Left ventricle myocardium inferior (tissue), 1 donor: ENCODE measurements at regions not wholly inside any gene's neighbourhood (a gene's known extent, or its start where the extent isn't known, plus 50 kb on each side); places are given as distances from the start of the nearest gene placed in this dataset.
"Not testable (repeated sequence)": the region's sequence is repeated elsewhere in the genome, so short reads cannot be mapped to it uniquely, and the experiment has no call there.

Experiments used
- DNase-seq: peaks from one replicate; pipeline ENCODE4 v3.0.0-alpha.2; 2020
- H3K27ac ChIP-seq: fragments of 200-600 bp; replicated peaks from 2 replicates; pipeline ENCODE4 v1.8.0; 2021
- H3K27me3 ChIP-seq: fragments of 200-600 bp; 2 replicates; pipeline ENCODE4 v1.8.0; 2021; ENCODE audit warnings: low read depth
- H3K36me3 ChIP-seq: fragments of 200-600 bp; 2 replicates; pipeline ENCODE4 v1.8.0; 2021
- H3K4me1 ChIP-seq: fragments of 200-600 bp; 2 replicates; pipeline ENCODE4 v1.8.0; 2021
- H3K4me3 ChIP-seq: fragments of 200-600 bp; 2 replicates; pipeline ENCODE4 v1.8.0; 2021; ENCODE audit warnings: mild to moderate bottlenecking, moderate library complexity
- H3K9me3 ChIP-seq: fragments of 200-600 bp; replicated peaks from 2 replicates; pipeline ENCODE4 v1.8.0; 2021
- intact Hi-C: fragments of 100-400 bp; cut with micrococcal nuclease; formaldehyde crosslinking; loops from one replicate; pipeline ENCODE4 v1.11.0; 2022
- TF ChIP-seq, protein P1 (sequence below): fragments of 200-600 bp; IDR thresholded peaks from 2 replicates; pipeline ENCODE4 v1.8.0; 2021; ENCODE audit warnings: antibody characterized with exemption, mild to moderate bottlenecking, borderline replicate concordance
- donor health status: DM: no; HTN: yes; CAD: no; lungs with severe emphysema.

DNA sequence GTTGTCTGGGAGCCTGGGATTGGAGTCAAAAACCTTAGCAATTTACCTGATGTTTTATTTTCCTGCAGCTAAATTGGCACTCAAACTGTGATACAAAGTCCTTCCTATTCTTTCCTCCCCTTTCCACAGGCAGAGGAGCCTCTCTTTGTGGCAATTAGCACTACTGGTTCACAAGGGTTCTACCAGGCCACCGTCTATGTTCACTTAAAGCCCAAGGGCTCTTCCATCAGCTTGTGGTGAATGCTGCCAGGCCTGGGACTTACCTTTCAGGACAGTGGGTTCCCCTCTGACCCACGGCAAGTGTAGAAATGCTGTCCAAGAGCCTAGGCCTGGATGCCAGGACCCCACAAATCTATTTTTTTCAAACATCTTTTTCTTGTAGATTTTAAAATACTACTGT, 251.9 kb upstream of the B3GALT2 start:
- H3K4me1 ChIP-seq = peaks cover 2% of the 10 kb centered on the region
- no peaks in the 10 kb centered on the region for H3K27me3 ChIP-seq
- no peak overlapping the region for H3K4me3 ChIP-seq
- TF ChIP-seq, protein P1, sequence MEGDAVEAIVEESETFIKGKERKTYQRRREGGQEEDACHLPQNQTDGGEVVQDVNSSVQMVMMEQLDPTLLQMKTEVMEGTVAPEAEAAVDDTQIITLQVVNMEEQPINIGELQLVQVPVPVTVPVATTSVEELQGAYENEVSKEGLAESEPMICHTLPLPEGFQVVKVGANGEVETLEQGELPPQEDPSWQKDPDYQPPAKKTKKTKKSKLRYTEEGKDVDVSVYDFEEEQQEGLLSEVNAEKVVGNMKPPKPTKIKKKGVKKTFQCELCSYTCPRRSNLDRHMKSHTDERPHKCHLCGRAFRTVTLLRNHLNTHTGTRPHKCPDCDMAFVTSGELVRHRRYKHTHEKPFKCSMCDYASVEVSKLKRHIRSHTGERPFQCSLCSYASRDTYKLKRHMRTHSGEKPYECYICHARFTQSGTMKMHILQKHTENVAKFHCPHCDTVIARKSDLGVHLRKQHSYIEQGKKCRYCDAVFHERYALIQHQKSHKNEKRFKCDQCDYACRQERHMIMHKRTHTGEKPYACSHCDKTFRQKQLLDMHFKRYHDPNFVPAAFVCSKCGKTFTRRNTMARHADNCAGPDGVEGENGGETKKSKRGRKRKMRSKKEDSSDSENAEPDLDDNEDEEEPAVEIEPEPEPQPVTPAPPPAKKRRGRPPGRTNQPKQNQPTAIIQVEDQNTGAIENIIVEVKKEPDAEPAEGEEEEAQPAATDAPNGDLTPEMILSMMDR = no peak
- H3K36me3 ChIP-seq = no peaks in the 10 kb centered on the region
- peaks cover 25% of the 10 kb centered on the region for H3K9me3 ChIP-seq
- DNase-seq = no peak
- intact Hi-C loops = no loop called here
- H3K27ac ChIP-seq = no peak overlapping the region

DNA sequence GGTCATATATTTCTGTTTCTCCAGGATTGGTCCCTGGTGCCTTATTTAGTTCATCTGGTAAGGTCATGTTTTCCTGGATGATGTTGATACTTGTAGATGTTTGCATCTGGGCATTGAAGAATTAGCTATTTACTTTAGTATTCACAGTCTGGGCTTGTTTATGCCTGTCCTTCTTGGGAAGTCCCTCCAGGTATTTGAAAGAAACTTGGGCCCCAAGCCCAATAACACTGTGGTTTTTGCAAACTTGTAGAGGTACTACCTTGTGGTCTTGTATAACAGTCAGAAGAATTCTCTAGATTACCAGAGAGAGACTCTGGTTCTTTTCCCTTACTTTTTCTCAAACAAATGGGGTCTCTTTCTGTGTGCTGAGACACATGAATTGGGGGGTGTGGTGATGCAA, 251.4 kb upstream of the B3GALT2 start:
- H3K27ac ChIP-seq = no peak overlapping the region
- intact Hi-C loops = no loop called here
- TF ChIP-seq, protein P1 = no peak
- no peaks in the 10 kb centered on the region for H3K4me1 ChIP-seq
- H3K4me3 ChIP-seq = no peak overlapping the region
- DNase-seq = no peak
- no peaks in the 10 kb centered on the region for H3K36me3 ChIP-seq
- peaks cover 30% of the 10 kb centered on the region for H3K9me3 ChIP-seq
- H3K27me3 ChIP-seq = no peaks in the 10 kb centered on the region

DNA sequence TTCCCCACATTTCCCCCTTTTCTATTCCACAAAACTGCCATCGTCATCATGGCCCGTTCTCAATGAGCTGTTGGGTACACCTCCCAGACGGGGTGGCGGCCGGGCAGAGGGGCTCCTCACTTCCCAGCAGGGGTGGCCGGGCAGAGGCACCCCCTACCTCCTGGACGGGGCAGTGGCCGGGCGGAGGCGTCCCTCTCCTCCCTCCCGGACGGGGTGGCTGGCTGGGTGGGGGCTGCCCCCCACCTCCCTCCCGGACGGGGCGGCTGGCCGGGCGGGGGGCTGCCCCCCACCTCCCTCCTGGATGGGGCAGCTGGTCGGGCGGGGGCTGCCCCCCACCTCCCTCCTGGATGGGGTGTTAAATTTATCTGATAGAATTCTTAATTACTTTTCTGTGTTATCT, 250.9 kb upstream of the B3GALT2 start:
- H3K27ac ChIP-seq, H3K4me1 ChIP-seq, intact Hi-C loops, H3K4me3 ChIP-seq, H3K36me3 ChIP-seq, H3K27me3 ChIP-seq, DNase-seq: not testable (repeated sequence)
- H3K9me3 ChIP-seq = peaks cover 35% of the 10 kb centered on the region

DNA sequence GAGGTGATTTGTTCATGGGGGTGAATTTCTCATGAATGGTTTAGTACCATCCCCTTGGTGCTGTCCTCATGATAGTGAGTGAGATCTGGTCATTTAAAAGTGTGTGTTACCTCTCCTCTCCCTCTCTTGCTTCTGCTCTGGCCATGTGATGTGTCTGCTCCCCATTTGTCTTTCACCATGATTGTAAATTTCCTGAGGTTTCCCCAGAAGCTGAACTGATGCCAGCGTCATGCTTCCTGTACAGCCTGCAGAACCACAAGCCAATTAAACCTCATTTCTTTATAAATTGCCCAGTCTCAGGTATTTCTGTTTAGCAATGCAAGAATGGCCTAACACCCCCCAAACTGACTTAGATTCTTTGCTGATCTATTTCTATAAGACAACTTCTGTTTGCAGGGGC, 249.4 kb upstream of the B3GALT2 start:
- no peak overlapping the region for H3K4me3 ChIP-seq
- TF ChIP-seq, protein P1 = no peak
- no peaks in the 10 kb centered on the region for H3K36me3 ChIP-seq
- intact Hi-C loops = no loop called here
- no peak overlapping the region for H3K27ac ChIP-seq
- H3K9me3 ChIP-seq = peaks cover 37% of the 10 kb centered on the region
- no peaks in the 10 kb centered on the region for H3K4me1 ChIP-seq
- no peaks in the 10 kb centered on the region for H3K27me3 ChIP-seq
- DNase-seq = no peak

DNA sequence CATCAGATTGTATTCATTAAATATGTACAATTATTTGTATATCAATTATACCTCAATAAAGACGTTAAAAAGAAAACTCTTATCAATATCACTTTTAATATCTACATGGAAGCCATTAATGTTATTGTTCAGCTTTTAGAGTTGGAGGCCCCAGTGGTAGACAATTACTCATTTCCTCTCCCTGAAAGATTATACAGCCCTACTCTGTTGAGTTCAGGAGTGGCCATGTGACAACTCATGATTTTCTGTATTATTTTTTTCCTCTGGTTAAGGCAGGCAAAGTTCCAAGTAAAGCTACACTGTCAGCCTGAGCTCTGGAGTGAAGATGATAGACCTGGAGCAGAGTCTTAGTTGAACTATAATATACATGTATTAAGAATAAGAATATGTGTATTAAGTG, 247.9 kb upstream of the B3GALT2 start:
- H3K9me3 ChIP-seq = peaks cover 31% of the 10 kb centered on the region
- H3K36me3 ChIP-seq = no peaks in the 10 kb centered on the region
- intact Hi-C loops = no loop called here

DNA sequence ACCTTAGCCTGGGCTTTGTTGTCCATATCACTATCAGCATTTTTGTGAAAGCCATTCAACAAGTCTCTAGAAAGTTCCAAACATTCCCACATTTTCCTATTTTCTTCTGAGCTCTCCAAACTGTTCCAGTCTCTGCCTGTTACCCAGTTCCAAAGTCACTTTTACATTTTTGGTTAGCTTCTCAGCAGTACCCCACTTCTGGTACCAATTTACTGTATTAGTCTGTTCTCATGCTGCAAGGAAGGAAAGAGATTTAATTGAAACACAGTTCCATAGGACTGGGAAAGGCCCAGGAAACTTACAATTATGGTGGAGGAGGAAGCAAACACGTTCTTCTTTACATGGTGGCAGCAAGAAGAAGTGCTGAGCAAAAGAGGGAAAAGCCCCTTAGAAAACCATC, 247.2 kb upstream of the B3GALT2 start:
- DNase-seq = no peak
- intact Hi-C loops = no loop called here
- peaks cover 31% of the 10 kb centered on the region for H3K9me3 ChIP-seq
- no peaks in the 10 kb centered on the region for H3K4me1 ChIP-seq
- no peaks in the 10 kb centered on the region for H3K27me3 ChIP-seq
- H3K27ac ChIP-seq = no peak overlapping the region
- TF ChIP-seq, protein P1 = no peak
- no peaks in the 10 kb centered on the region for H3K36me3 ChIP-seq
- H3K4me3 ChIP-seq = no peak overlapping the region

More for the DNA sequence above, 247.9 kb upstream of the B3GALT2 start:
- DNase-seq = no peak
- no peak overlapping the region for H3K4me3 ChIP-seq
- TF ChIP-seq, protein P1 = no peak
- no peaks in the 10 kb centered on the region for H3K27me3 ChIP-seq
- H3K4me1 ChIP-seq = no peaks in the 10 kb centered on the region
- no peak overlapping the region for H3K27ac ChIP-seq
